OCI-LY7 (cell line): ENCODE measurements at regions not wholly inside any gene's neighbourhood (a gene's known extent, or its start where the extent isn't known, plus 50 kb on each side); places are given as distances from the start of the nearest gene placed in this dataset.

ENCODE experiments used
- BruUV-seq: library from RNA; stranded (reverse); fragments of 400-500 nt; replicated peaks from 2 replicates; lab custom pipeline; 2021; lab: Mats Ljungman, UMichigan
- CTCF ChIA-PET: fragments of 300-600 bp; sonication (Branson Sonifier 250); formaldehyde crosslinking; loops from one replicate; lab custom pipeline; 2022; ENCODE audit warnings: antibody characterized with exemption; ENCODE audit not compliant: unreplicated experiment; lab: Charles Lee
- POLR2A ChIA-PET: fragments of 300-600 bp; sonication (Branson Sonifier 250); formaldehyde crosslinking; loops from one replicate; lab custom pipeline; 2022; ENCODE audit warnings: antibody characterized with exemption; lab: Charles Lee
- DNase-seq: peaks from one replicate; pipeline ENCODE4 v3.0.0-alpha.2; 2015; ENCODE audit warnings: low spot score
- H2AFZ ChIP-seq: fragments of 200-600 bp; sonication (generic), shearing (Covaris generic); 2 replicates; pipeline ENCODE4 v1.6.1; 2014; ENCODE audit warnings: mild to moderate bottlenecking, antibody characterized with exemption, low read length, moderate library complexity
- H3K27ac ChIP-seq: fragments of 200-600 bp; sonication (generic); 2 replicates; pipeline ENCODE4 v1.5.1; 2014; ENCODE audit warnings: mixed run types, low read depth, mild to moderate bottlenecking, moderate library complexity, low read length, inconsistent platforms; ENCODE audit not compliant: poor library complexity, severe bottlenecking
- H3K36me3 ChIP-seq: fragments of 200-600 bp; sonication (generic); 2 replicates; pipeline ENCODE4 v1.6.1; 2014; ENCODE audit warnings: mild to moderate bottlenecking, antibody characterized with exemption, low read length, moderate library complexity, mixed read lengths; ENCODE audit not compliant: insufficient read depth
- H3K4me1 ChIP-seq: fragments of 200-600 bp; sonication (generic); 2 replicates; pipeline ENCODE4 v1.5.1; 2014; ENCODE audit warnings: mild to moderate bottlenecking, low read length; ENCODE audit not compliant: insufficient read depth, poor library complexity, severe bottlenecking
- H3K4me2 ChIP-seq: fragments of 200-600 bp; sonication (generic); 2 replicates; pipeline ENCODE4 v1.6.1; 2014; ENCODE audit warnings: mild to moderate bottlenecking, low read length
- H3K4me3 ChIP-seq: fragments of 200-600 bp; sonication (generic); 2 replicates; pipeline ENCODE4 v1.5.1; 2014; ENCODE audit warnings: mild to moderate bottlenecking, low read depth, low read length; ENCODE audit not compliant: poor library complexity, severe bottlenecking
- H3K79me2 ChIP-seq: fragments of 200-600 bp; sonication (generic); 2 replicates; pipeline ENCODE4 v1.6.1; 2016; ENCODE audit warnings: low read depth, mild to moderate bottlenecking, low read length, moderate library complexity, mixed read lengths; ENCODE audit not compliant: insufficient read depth
- H3K9me2 ChIP-seq: fragments of 200-600 bp; sonication (generic); 2 replicates; pipeline ENCODE4 v1.6.1; 2016; ENCODE audit warnings: mild to moderate bottlenecking, low read length, mixed read lengths; ENCODE audit not compliant: insufficient read depth
- H3K9me3 ChIP-seq: fragments of 200-600 bp; sonication (generic); 2 replicates; pipeline ENCODE4 v1.6.1; 2014; ENCODE audit warnings: mild to moderate bottlenecking, mixed run types, low read length, mixed read lengths
- H4K20me1 ChIP-seq: fragments of 200-600 bp; sonication (generic); 2 replicates; pipeline ENCODE4 v1.6.1; 2014; ENCODE audit warnings: mild to moderate bottlenecking, antibody characterized with exemption, low read length, moderate library complexity, mixed read lengths; ENCODE audit not compliant: insufficient read depth
- CTCF ChIP-seq: fragments of 200-600 bp; sonication (generic); conservative IDR thresholded peaks from 2 replicates; pipeline ENCODE4 v1.5.1; 2014; ENCODE audit warnings: mild to moderate bottlenecking, antibody characterized with exemption, low read length, moderate library complexity, mixed read lengths
- EZH2phosphoT487 ChIP-seq: fragments of 200-600 bp; sonication (generic); IDR thresholded peaks from 2 replicates; pipeline ENCODE4 v1.6.1; 2018; ENCODE audit warnings: low read depth, borderline replicate concordance, mild to moderate bottlenecking, mixed run types, antibody characterized with exemption, low read length, moderate library complexity, mixed read lengths
- intact Hi-C: fragments of 100-400 bp; cut with micrococcal nuclease; formaldehyde crosslinking; loops from one replicate; pipeline ENCODE4 v1.10.0; 2022; ENCODE audit not compliant: unreplicated experiment

GRCh38 chr14:35988972-35989690 lies 163.0 kb downstream of the BRMS1L start:
- no peaks in the 10 kb centered on the region for H3K4me1 ChIP-seq
- H3K9me3 ChIP-seq = no peaks in the 10 kb centered on the region
- intact Hi-C loops = no loop called here
- TF ChIP-seq CTCF (no peak), EZH2phosphoT487 (no peak)
- no TSS peak for BruUV-seq
- no peaks in the 10 kb centered on the region for H4K20me1 ChIP-seq
- ChIA-PET POLR2A (no interaction called here), CTCF (no interaction called here)
- no peaks in the 10 kb centered on the region for H3K9me2 ChIP-seq
- no peak for DNase-seq
- no peak overlapping the region for H3K4me3 ChIP-seq
- no peak overlapping the region for H2AFZ ChIP-seq
- no peak overlapping the region for H3K4me2 ChIP-seq
- no peak overlapping the region for H3K27ac ChIP-seq
- no peaks in the 10 kb centered on the region for H3K36me3 ChIP-seq
- no peaks in the 10 kb centered on the region for H3K79me2 ChIP-seq

- no peaks in the 10 kb centered on the region for H3K9me3 ChIP-seq
- no peak overlapping the region for H3K4me3 ChIP-seq
- no peak for DNase-seq
- no peaks in the 10 kb centered on the region for H3K36me3 ChIP-seq
- CTCF ChIA-PET = no interaction called here
- no peaks in the 10 kb centered on the region for H3K4me1 ChIP-seq
- TF ChIP-seq CTCF = no peak
- no peaks in the 10 kb centered on the region for H4K20me1 ChIP-seq
- H3K4me2 ChIP-seq = no peak overlapping the region
- BruUV-seq = no TSS peak
- no peak overlapping the region for H2AFZ ChIP-seq
- no peak overlapping the region for H3K27ac ChIP-seq
- intact Hi-C loops = no loop called here
- H3K79me2 ChIP-seq = no peaks in the 10 kb centered on the region
- H3K9me2 ChIP-seq = no peaks in the 10 kb centered on the region
- POLR2A ChIA-PET = interaction anchor here (0.5 kb wide), 1 partner anchor 402 kb away, joined by 4 read pairs; no protein-coding TSS in a partner anchor
Measured at GRCh38 chr14:35988550-35988949, 162.4 kb downstream of the BRMS1L start.

- H3K4me3 ChIP-seq = no peak overlapping the region
- DNase-seq = no peak
- POLR2A ChIA-PET = interaction anchor here (0.5 kb wide), 1 partner anchor 403 kb away, joined by 4 read pairs; no protein-coding TSS in a partner anchor
- H3K4me1 ChIP-seq = no peaks in the 10 kb centered on the region
- CTCF ChIA-PET = no interaction called here
- H4K20me1 ChIP-seq = no peaks in the 10 kb centered on the region
- no peaks in the 10 kb centered on the region for H3K79me2 ChIP-seq
- no peaks in the 10 kb centered on the region for H3K36me3 ChIP-seq
- intact Hi-C loops = no loop called here
- BruUV-seq = no TSS peak
- H3K9me3 ChIP-seq = no peaks in the 10 kb centered on the region
- TF ChIP-seq CTCF (no peak), EZH2phosphoT487 (no peak)
- H2AFZ ChIP-seq = no peak overlapping the region
- no peak overlapping the region for H3K4me2 ChIP-seq
- no peak overlapping the region for H3K27ac ChIP-seq
- H3K9me2 ChIP-seq = no peaks in the 10 kb centered on the region
Measured at GRCh38 chr14:35987731-35988130, 161.6 kb downstream of the BRMS1L start.
